CD4-positive, alpha-beta T cell treated with Interleukin-21 for 1 hour (primary cell): ENCODE measurements at regions not wholly inside any gene's neighbourhood (a gene's known extent, or its start where the extent isn't known, plus 50 kb on each side); places are given as distances from the start of the nearest gene placed in this dataset.

Experiments used
- DNase-seq: peaks from one replicate; pipeline ENCODE4 v3.0.0-alpha.2; 2020

DNA sequence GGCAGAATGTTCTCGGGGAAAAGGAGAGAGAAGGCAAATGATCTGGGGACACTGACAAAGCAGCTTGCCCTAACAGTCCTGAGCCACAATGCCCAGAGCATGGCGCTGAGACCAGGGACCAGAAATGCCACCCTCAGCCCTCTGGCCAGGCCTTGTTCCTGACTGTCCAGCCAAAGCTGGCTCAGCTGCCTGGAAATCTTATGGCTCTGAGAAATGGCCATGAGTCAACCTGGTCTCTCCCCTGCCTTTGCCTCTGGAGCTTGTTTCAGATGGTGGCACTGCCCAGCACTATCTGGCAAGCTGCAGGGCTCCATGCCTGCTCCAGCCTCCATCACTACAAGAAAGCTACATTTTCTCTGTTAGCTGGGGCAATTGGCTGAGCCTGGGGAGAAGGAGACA, 90.5 kb upstream of the PLXNA4 start:
- DNase-seq = no peak

DNA sequence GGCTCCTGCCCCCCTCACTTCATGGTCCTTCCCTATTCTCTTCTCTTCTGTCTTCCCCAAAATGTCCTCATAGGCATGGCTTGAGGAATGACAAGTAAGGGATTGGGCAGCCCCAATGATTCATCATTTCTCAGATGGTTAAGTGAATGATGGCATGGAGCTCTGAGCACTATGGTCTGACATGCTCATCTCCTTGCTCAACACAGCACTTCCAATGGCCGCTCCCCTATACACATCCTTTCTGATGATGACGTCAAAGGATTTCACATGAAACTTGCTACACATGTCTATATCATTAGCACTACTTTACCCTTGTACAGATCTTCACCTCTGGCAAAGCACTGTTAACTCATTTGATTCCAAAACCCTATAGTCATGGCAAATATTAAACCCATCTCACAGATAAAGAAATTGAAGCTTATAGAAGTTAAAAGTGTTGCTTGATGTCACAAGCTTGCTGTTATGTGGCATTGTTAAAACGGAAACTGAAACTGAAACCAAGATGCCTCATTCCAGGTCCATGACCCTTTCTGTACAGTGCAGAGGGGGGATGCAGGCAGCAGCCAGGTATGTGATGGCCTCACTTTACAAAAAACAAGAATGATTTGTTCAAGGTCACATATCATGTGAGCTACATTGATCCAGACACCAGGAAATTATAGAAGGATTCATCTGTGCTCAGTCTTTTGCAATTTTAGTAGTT, 90.0 kb upstream of the PLXNA4 start:
- DNase-seq = peak; percentile 48

DNA sequence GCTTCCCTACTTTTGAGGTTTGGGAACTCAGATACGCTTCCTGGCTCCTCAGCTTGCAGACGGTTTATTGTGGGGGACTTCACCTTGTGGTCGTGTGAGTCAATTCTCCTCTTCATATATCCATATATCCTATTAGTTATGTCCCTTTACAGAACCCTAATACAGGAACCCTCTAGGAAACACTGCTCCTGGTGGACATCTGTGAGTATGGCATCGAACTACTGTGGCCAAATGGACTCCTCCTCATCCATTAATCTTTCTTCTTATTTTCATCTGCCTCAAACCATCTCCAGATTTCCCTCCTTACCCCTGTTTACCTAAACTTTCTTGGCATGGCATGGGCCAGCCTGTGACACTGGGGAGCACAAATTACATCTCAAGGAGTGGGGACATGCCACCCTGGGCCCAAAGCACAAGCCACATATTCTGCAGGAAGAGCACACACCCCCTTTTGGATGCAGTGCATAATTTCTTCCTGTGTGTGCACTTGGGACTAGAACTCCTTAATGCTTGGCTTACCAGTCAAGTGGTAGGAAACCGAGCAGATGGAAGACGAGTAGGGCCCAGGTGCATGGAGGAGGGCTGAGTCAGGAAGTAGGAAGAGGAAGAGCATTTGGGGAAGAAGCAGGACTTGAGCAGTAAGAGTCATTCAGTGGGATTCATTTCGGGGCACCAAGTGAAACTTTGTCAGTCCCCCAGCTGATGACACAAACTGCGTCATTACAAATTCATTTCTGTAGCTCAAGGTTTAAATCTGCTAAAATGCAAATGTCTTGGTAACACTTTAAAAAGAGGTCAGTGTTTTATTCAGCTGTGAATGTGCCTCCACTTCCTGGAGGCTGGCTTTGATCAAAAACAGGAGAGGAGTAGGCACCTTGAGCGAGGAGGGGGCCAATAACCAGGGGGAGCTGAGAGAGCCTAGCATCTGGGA, 80.8 kb upstream of the PLXNA4 start:
- DNase-seq = peak; percentile 7

- no peak for DNase-seq
These were observed 80.1 kb upstream of the PLXNA4 start for GRCh38 chr7:132656341-132656740.

DNA sequence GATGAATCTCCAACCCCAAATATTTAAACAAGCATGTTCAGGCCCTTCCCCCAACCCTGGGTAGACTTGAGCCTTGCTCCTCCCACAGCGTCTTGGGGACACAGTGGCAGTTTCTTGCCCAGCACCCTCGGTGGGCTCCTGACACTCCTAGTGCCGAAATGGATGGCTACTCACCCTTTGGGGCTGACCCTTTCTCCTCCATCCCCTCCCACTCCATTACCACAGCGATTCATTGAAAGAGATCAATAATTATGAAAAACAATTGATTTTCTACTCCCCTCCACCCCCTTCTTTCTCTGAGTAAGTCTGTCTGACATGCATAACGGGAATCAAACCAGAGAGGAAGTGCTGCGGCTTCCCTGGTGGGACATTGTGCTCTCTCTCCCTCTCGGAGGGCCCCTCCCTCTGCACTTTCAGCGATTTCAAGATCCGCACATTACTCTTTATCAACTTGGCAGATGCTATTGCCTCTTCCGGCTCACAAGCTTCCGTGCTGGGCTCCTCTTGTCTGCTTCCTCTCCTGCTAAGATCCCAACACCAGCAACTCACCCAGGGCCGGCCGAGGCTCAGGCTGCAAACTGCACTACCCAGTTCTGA, 79.0 kb upstream of the PLXNA4 start:
- peak; percentile 54 for DNase-seq

GRCh38 chr7:132654150-132654549, 77.9 kb upstream of the PLXNA4 start:
- DNase-seq = peak; percentile 22

GRCh38 chr7:132653366-132653930, 77.2 kb upstream of the PLXNA4 start:
- no peak for DNase-seq

DNA sequence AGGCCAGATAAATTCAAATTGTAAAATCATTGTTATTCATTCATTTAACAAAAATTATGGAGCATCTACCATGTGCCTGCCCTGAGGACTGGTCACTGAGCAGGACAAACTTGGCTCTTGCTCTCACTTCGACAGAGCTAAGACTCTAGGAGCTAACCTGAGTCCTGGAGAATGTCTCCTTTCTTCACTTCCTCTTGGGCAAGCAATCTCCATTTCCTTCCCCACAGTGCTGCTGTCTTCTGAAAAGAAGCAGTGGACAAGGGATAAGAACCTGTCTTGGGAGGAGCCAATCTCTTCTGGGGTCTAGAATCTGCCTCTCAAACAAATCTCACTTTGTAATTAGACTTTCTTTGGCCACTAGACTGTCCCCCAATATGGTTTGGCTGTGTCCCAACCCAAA, 76.2 kb upstream of the PLXNA4 start:
- no peak for DNase-seq

- DNase-seq = no peak
These were observed 74.2 kb upstream of the PLXNA4 start for GRCh38 chr7:132650498-132650897.

- no peak for DNase-seq
These were observed 71.0 kb upstream of the PLXNA4 start for GRCh38 chr7:132647311-132647710.

DNA sequence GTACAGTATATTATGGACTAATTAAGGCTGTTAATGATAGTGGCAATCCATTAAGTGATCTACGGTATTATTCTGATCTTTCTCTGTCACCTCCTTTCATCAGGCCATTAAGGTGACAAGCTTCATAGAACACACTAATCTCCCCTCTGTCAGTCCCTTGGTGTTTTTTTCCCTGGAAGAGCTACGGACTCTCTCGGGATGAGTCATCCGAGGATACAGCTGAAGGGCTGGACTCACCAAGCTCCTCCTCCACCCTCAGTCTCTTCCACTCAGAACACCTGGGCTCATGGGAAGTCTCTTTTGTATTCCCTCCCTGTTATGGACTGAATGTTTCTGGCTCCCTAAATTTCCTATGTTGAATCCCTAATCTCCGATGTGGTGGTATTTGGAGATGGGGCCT, 69.8 kb upstream of the PLXNA4 start:
- DNase-seq = no peak

DNA sequence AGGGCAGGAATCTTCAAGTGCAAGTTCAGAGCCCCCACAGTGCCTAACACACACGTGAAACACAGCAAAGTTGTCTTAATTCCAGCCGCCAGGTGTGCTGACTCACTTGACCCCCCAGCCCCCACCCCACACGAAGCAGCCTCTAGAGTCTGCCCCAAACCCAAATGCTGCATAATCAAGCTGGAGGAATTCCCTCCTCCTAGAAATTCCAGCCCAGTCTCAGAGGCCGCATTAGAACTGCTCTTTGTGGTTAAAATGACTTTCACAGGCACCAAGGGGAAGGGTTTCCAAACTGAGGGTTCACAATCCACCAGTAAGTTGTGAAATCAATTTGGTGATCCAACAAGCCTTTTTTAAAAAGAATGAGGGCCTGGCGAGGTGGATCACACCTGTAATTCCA, 67.0 kb upstream of the PLXNA4 start:
- DNase-seq = no peak

GRCh38 chr7:132641238-132641637, 65.0 kb upstream of the PLXNA4 start:
- DNase-seq = no peak

DNA sequence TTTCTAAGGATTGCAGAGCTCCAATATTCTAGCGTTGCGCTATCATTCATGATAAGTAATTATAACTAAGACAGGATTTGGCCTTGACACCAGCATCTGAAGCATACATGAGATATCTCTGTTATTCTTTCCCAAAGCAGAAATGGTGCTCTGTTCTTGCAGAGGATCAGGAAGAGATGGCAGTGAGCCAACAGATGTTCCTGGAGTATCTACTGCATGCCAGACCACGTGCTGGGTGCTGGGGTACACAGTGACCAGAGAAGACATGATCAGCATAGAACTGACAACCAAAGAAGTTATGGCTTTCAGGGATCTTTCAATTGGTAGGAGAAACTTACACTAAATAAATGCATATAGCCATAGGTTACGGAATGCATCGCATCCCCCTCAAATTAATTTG, 63.7 kb upstream of the PLXNA4 start:
- no peak for DNase-seq

- DNase-seq = no peak
These were observed 61.7 kb upstream of the PLXNA4 start for GRCh38 chr7:132638000-132638399.

GRCh38 chr7:132636581-132636980, 60.3 kb upstream of the PLXNA4 start:
- DNase-seq = no peak

DNA sequence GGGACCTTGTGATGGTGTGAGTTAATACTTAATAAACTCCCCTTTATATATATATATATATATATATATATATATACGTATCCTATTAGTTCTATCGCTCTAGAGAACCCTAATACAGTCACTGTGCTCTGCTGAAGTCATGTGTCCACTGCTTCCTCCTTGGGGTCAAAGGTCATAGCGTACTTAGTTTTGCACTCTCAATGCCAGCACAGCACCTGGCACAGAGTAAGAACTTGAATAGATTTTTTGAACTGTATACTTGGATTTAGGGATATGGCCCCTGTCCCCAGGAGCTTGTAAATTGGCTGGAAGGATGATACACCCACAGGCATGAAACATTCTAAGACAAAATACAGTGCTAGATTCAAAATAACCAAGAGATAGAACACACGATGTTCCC, 58.9 kb upstream of the PLXNA4 start:
- DNase-seq = no peak

DNA sequence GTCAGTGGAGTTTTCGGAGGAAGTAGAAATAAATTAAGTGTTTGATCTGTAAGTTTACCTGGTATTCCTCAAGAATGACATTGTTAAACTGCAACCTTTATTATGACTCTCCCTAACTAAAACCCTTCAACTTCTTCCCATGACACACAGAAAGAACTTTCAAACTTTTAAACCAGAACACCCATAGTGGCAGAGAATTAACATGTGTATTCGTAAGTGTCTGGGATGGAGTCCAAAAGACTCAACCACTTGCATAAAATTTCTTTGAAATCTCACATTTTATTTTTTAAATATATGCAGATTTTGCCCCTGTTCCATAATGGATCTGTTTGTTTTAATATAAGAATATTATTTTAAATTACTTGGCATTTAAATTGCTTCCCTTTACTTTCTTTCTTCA, 54.6 kb upstream of the PLXNA4 start:
- DNase-seq = no peak
